ENCODE measurements at regions not wholly inside any gene's neighbourhood (a gene's known extent, or its start where the extent isn't known, plus 50 kb on each side); places are given as distances from the start of the nearest gene placed in this dataset.

- TF ChIP-seq, protein P1, sequence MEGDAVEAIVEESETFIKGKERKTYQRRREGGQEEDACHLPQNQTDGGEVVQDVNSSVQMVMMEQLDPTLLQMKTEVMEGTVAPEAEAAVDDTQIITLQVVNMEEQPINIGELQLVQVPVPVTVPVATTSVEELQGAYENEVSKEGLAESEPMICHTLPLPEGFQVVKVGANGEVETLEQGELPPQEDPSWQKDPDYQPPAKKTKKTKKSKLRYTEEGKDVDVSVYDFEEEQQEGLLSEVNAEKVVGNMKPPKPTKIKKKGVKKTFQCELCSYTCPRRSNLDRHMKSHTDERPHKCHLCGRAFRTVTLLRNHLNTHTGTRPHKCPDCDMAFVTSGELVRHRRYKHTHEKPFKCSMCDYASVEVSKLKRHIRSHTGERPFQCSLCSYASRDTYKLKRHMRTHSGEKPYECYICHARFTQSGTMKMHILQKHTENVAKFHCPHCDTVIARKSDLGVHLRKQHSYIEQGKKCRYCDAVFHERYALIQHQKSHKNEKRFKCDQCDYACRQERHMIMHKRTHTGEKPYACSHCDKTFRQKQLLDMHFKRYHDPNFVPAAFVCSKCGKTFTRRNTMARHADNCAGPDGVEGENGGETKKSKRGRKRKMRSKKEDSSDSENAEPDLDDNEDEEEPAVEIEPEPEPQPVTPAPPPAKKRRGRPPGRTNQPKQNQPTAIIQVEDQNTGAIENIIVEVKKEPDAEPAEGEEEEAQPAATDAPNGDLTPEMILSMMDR (IDR thresholded peaks at IDR 0.05): no peak
- no peak for TF ChIP-seq REST (IDR thresholded peaks at IDR 0.05; ENCODE audit: insufficient read depth in 1 of 2, low read depth in 2 of 2, low read length in 1 of 2)
Observed at GRCh38 chrX:2632533-2633504, 58.3 kb upstream of the CD99 start.
